Motor neuron (in vitro differentiated cells): ENCODE measurements at regions not wholly inside any gene's neighbourhood (a gene's known extent, or its start where the extent isn't known, plus 50 kb on each side); places are given as distances from the start of the nearest gene placed in this dataset.
A peak's percentile ranks its signal among the peaks of the same experiment; 100 is the strongest.
"Not testable (repeated sequence)": the region's sequence is repeated elsewhere in the genome, so short reads cannot be mapped to it uniquely, and the experiment has no call there.

ENCODE experiments used
- ATAC-seq, 8 experiments: fragments of 200-7000 bp; cut with Tn5 transposase; replicated peaks in 6 of 8; 2 replicates each; pipeline ENCODE4 v1.8.0; 2021; ENCODE audit warnings: mild to moderate bottlenecking in 8 of 8, moderate library complexity in 8 of 8
- H3K27ac ChIP-seq, 2 donors: fragments of 250-450 bp; sonication (Bioruptor Pico); 2 replicates each; pipeline ENCODE4 v1.9.0; 2021; ENCODE audit warnings: antibody characterized with exemption in 2 of 2, mild to moderate bottlenecking in 2 of 2, moderate library complexity in 1 of 2
- H3K4me1 ChIP-seq, 2 donors: fragments of 250-450 bp; sonication (Bioruptor Pico); replicated peaks in 1 of 2; 2 replicates each; pipeline ENCODE4 v1.6.1; 2021; ENCODE audit warnings: antibody characterized with exemption in 2 of 2, mild to moderate bottlenecking in 2 of 2, moderate library complexity in 1 of 2
- H3K4me3 ChIP-seq, 5 donors: fragments of 250-450 bp; sonication (Bioruptor Pico); 2 replicates each; pipeline ENCODE4 v1.9.0; 2021; ENCODE audit warnings: antibody characterized with exemption in 5 of 5, mild to moderate bottlenecking in 5 of 5, moderate library complexity in 4 of 5
- WGBS, 10 experiments: fragments of 450-650 bp; shearing (Covaris generic); methylation state at CpG; one replicate each; pipeline ENCODE4 v1.0.0; 2022; 5-methylcytosine and 5-hydroxymethylcytosine counted together
- in situ Hi-C, 9 experiments: fragments of 400-800 bp; cut with MboI; loops; one replicate each; pipeline ENCODE4 v1.15.0; 2021; ENCODE audit warnings: low sequenced_read_pairs in 9 of 9, low pct_unique_long_range_greater_than_20kb in 2 of 9; ENCODE audit not compliant: unreplicated experiment in 9 of 9

GRCh38 chr4:170190265-170190664 is 100.5 kb upstream of the AADAT start:
- in situ Hi-C loops = no loop called here
- no peak for ATAC-seq
- no peak overlapping the region for H3K27ac ChIP-seq
- no peaks in the 10 kb centered on the region for H3K4me1 ChIP-seq
- H3K4me3 ChIP-seq = no peak overlapping the region
- WGBS, 10 experiments = 0 to 100% (median 85%) methylated on average over 1 of the region's 1 CpG; no CpG with 5 or more reads in 4 of the 10 experiments

DNA sequence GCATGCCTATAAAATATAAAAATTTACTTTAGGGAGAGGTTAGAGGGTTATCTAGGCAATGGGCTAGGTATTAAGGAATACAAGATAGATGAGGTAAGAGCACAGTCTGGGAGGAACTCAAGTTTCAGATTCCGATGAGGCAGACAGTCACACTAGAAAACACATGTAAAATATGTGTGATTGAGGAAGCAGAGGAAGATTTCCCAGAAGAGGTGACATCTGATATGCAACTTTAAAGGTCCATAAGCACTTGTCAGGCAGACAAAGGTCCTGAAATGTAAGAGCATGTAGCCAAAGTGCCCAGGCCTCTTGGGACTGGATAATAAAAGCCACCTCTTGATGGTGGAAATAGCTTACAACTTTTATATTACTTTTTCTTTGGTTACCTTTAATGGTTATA is 81.1 kb upstream of the AADAT start:
- ATAC-seq = no peak
- no peak overlapping the region for H3K4me3 ChIP-seq
- 0 to 100% (median 50%) methylated on average over 1 of the region's 1 CpG; no CpG with 5 or more reads in 3 of the 10 experiments for WGBS, 10 experiments
- H3K27ac ChIP-seq = no peak overlapping the region
- H3K4me1 ChIP-seq = peaks cover 8 to 10% of the 10 kb centered on the region in 2 donors
- in situ Hi-C loops = no loop called here

- Histone ChIP-seq H3K4me3 (no peak overlapping the region), H3K4me1 (peaks cover 8 to 10% of the 10 kb centered on the region in 2 donors), H3K27ac (no peak overlapping the region)
- WGBS, 10 experiments = 0 to 47% (median 28%) methylated on average over 1 to 3 of the region's 3 CpGs; no CpG with 5 or more reads in 1 of the 10 experiments
- peak in 4 of 8 experiments; percentile 25 to 77 (median 62) for ATAC-seq
- in situ Hi-C loops = no loop called here
Measured at GRCh38 chr4:170169699-170170098, 79.9 kb upstream of the AADAT start.

GRCh38 chr4:170167678-170168077 is 77.9 kb upstream of the AADAT start:
- H3K27ac ChIP-seq = no peak overlapping the region
- in situ Hi-C loops = no loop called here
- H3K4me1 ChIP-seq = peaks cover 8 to 10% of the 10 kb centered on the region in 2 donors
- no peak for ATAC-seq
- H3K4me3 ChIP-seq = no peak overlapping the region
- WGBS, 10 experiments = 23 to 100% (median 71%) methylated on average over 1 to 9 of the region's 10 CpGs

- H3K4me3 ChIP-seq, ATAC-seq, in situ Hi-C loops, H3K27ac ChIP-seq: not testable (repeated sequence)
- no CpG with 5 or more reads among the region's 26 CpGs for WGBS, 10 experiments
- H3K4me1 ChIP-seq = peaks cover 8 to 10% of the 10 kb centered on the region in 2 donors
Measured at GRCh38 chr4:170166193-170166592, 76.4 kb upstream of the AADAT start.

- Histone ChIP-seq H3K27ac (no peak overlapping the region), H3K4me1 (no peaks in the 10 kb centered on the region), H3K4me3 (no peak overlapping the region)
- in situ Hi-C loops = no loop called here
- no peak for ATAC-seq
Measured at GRCh38 chr4:170162416-170162815, 72.7 kb upstream of the AADAT start.

DNA sequence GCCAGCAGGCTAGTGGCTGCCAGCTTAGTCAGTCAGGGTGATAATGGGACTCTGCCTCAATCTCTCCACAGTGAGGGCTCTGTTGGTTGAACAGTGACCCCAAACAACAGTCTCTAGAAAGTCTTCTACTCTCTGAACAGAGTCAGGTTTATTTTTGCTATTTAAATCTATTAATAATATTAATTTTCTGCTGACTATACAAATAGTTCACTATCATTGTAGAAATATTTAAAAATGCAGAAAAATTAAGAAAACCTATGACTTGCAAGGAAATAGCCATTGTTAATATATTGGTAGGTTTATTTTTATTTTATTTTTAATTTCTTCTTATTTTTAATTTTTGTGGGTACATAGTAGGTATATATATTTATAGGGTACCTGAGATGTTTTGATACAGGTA is 67.9 kb upstream of the AADAT start:
- no peak overlapping the region for H3K27ac ChIP-seq
- H3K4me3 ChIP-seq = no peak overlapping the region
- in situ Hi-C loops = no loop called here
- ATAC-seq = no peak
- H3K4me1 ChIP-seq = no peaks in the 10 kb centered on the region

- ATAC-seq = no peak
- Histone ChIP-seq H3K4me3 (no peak overlapping the region), H3K4me1 (no peaks in the 10 kb centered on the region), H3K27ac (no peak overlapping the region)
- WGBS, 10 experiments = 0 to 86% (median 60%) methylated on average over 1 of the region's 1 CpG; no CpG with 5 or more reads in 5 of the 10 experiments
- in situ Hi-C loops = no loop called here
Measured at GRCh38 chr4:170145120-170145519, 55.4 kb upstream of the AADAT start.

DNA sequence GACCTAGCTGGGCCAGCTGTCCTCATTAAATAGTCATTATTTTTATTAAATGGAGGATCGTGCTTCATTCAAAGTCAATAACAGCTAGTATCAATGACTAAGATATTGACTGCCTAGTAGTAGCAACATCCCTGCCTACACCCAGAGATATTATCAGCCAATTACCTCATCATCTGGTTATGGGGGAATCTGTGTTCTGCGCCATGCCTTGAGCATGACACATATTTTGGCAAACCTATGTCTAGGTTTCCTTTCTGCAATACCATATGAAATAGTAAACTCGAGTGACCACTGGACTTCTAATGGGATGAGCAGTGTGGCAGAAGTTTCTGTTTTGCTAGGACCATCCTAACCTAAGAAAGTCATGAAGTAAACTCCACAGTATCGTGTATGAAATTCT is 50.0 kb upstream of the AADAT start:
- Histone ChIP-seq H3K4me1 (no peaks in the 10 kb centered on the region), H3K4me3 (no peak overlapping the region), H3K27ac (no peak overlapping the region)
- no peak for ATAC-seq
- in situ Hi-C loops = loop anchor here in 1 of 9 experiments (10.0 kb wide), 1 partner anchor 115 kb away; no protein-coding TSS in a partner anchor
- WGBS, 10 experiments = 40 to 100% (median 88%) methylated on average over 1 to 4 of the region's 4 CpGs
